ENCODE measurements at regions not wholly inside any gene's neighbourhood (a gene's known extent, or its start where the extent isn't known, plus 50 kb on each side); places are given as distances from the start of the nearest gene placed in this dataset.

GRCh38 chr20:4626228-4626627 lies 60.0 kb upstream of the PRNP start:
- no peak for TF ChIP-seq POLR2A (IDR thresholded peaks at IDR 0.05; ENCODE audit: low read length)
- TF ChIP-seq GATA1 (IDR thresholded peaks at IDR 0.05; ENCODE audit: low read depth, low read length), result no peak

All from erythroblast (primary cell).